DMS53 treated with DMSO at 0.1 percent for 48 hours (cell line): ENCODE measurements at regions not wholly inside any gene's neighbourhood (a gene's known extent, or its start where the extent isn't known, plus 50 kb on each side); places are given as distances from the start of the nearest gene placed in this dataset.

Experiments used
- DNase-seq: peaks from one replicate; lab custom pipeline; 2025; ENCODE audit not compliant: unreplicated experiment; lab: John Stamatoyannopoulos, UW

- DNase-seq = peak; percentile 31
Observed at GRCh38 chr7:41114131-41114530, 588.8 kb downstream of the INHBA start.

DNA sequence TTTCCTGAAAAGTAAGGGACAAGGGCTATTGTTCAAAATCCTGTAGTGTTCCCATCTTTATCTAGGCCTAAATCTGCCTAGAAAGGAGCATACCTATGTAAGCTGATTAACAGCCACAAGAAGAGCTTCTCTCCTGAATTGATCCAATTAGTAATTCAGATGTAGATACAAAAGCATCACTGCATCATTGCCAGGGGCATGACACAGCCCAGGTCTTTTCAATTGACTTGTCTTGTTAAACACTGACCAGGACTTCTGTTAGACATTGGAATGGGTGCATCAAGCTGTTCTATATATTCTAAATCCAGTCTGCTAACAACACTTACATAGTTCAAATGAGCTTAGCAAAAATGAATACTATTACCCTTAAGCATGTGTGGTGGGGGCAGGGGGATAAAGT lies 589.2 kb downstream of the INHBA start:
- no peak for DNase-seq

DNA sequence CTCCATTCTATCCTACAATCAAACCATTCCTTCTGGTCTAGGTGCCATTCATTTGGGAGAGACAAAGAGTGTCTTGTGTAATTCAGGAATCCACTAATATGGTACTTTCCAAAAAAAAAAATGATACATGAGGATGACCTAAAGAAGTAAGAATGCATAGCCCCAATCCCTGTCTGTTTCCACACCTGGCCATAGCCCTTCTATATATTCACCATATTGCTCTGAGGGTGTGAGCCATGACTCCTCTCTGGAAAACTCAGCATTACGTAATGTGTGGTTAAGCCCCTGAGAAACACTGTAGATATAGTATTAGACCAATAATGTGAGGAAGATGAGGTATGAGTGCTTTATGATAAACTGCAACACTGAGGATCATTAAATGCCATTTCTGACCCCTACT lies 592.7 kb downstream of the INHBA start:
- DNase-seq = no peak

GRCh38 chr7:41108821-41109220 lies 594.1 kb downstream of the INHBA start:
- DNase-seq = no peak

DNA sequence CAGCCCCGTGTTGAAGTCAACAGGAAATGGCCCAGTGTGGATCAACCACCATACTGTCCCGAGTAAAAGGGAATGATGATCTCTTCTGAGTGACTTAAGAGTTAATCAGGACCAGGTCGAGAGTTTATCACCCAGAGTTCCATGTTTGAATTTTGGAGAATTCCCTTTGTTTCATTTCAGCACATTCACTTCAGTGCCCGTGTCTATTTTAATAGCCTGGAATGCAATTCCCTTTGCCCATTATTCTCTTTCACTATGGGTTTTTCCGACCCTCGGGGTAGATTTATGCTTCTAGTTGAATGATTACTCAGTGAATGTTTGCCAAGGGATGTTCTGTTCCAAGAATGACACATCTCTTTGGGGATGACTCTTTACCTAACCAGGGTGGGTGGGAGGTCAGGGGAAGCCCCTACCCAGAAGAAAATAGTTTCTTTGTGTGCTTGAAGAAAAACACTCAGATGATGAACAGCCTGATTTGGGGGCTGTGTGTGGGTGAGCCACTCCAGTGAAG lies 594.9 kb downstream of the INHBA start:
- no peak for DNase-seq

- peak; percentile 66 for DNase-seq
Observed at GRCh38 chr7:41107330-41107937, 595.5 kb downstream of the INHBA start.

- no peak for DNase-seq
Observed at GRCh38 chr7:41104631-41105030, 598.3 kb downstream of the INHBA start.

GRCh38 chr7:41103331-41103730 lies 599.6 kb downstream of the INHBA start:
- no peak for DNase-seq

- no peak for DNase-seq
Observed at GRCh38 chr7:41098846-41099245, 604.0 kb downstream of the INHBA start.

DNA sequence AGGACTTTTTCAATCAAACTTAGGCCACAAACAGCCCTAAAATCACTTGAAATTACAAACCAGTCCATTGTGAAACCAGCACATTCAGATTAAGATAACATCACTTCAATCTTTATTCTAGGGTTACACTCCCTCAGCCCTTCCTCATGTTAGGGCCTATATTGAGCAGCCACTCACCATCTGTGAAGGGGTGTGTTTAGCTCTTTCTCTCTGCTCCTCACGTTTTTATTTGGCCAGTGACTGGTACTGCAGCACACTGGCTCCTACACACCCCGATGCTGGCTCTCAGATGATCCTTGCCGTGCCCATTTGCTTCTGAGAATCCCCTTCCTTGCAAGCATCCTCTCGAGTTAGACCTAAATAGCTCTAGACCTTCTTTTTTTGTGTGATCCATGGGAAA lies 604.5 kb downstream of the INHBA start:
- no peak for DNase-seq

- DNase-seq = no peak
Observed at GRCh38 chr7:41097501-41097900, 605.4 kb downstream of the INHBA start.

DNA sequence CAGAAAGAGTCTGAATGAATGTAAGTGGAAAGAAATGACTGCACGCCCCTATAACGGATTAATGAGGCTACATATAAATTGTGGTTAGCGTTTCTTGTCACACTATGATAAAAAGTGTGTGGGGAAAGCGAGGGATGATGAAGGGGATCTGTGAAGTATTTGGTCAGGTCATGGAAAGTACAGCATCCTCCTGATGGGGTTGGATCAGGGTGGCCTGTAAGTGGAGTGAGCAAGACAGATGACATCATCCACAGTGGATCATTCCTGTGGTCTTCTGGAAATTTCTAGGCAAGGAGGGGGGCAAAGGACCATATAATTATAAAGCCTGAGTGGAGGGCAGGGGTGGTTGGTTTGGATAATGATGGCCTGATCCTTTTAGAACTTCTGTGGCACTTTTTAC lies 606.0 kb downstream of the INHBA start:
- DNase-seq = no peak

- DNase-seq = no peak
Observed at GRCh38 chr7:41093141-41093540, 609.7 kb downstream of the INHBA start.

DNA sequence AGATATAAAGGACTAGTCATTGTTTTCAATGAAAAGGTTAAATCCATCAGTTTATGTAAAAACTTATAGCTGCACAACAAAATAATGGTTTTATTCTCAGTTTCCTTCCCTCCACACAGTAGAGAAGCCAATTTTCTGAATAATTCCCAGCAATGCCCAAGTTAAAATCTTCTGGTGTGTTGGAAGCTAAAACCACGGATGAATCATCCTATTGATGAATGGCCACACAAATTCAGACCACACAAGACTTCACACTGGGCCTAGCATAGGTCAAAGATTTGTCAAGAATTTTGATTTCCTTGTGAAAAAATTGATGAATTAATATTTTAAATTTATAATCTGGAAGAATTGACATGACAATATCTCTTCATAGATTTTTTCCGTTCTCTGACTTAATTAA lies 617.6 kb downstream of the INHBA start:
- no peak for DNase-seq

DNA sequence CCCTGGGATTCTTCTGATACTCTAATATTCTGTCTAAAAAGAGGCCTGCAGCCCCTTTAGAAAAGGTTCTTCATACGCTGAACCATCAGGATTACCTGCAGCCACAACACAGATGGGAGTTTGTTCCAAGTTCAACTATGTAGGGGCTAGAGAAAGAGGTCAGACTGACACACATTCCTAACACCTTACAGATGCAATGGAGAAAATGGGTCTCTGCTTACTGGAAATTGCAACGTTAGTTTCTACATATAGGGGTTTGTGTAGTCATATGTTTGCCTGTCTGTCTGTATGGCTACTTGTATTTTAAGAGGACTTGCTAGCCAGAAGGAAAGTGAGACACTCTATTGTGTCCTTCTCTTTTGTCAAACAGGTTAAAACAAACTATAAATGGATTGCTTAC lies 618.5 kb downstream of the INHBA start:
- no peak for DNase-seq

- no peak for DNase-seq
Observed at GRCh38 chr7:41069635-41070034, 633.3 kb downstream of the INHBA start.

GRCh38 chr7:41067576-41067975 lies 635.3 kb downstream of the INHBA start:
- no peak for DNase-seq

DNA sequence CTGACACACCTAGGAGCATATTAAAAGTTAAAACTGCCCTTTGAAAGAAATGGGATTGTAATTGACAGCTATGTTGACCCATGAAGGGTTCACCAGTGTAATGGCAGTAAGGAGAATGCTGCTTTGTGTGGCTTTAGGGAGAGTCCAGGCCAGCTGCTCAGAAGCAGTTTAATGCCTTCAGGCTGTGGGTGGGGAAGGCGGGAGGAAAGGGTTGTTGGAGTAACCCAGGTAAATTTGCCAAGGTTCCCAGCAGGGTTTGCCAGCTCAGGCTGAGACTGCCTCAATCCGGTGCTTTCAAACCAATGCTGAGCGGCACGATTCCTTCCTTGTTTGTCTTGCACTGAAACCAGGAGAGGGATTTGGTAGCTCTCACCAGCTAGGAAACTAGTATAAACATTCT lies 637.2 kb downstream of the INHBA start:
- no peak for DNase-seq

DNA sequence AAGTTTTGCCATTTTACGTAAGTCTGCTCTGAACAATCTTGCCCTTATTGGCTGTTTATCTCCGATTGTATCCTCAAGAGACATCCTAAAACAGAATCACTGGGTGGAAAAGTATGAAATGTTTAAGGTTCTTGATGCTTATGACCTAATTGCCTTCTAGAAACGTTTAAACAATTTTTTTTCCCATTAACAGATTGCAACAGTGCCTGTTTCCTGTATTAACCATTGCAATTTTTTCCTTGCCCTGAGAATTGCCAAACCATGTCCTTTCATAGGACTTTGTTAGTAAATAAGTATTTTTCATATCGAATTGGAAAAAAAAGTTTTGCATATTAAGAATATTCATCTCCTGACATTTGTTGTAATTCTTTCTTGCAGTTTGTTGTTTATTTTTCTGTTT lies 639.8 kb downstream of the INHBA start:
- no peak for DNase-seq

DNA sequence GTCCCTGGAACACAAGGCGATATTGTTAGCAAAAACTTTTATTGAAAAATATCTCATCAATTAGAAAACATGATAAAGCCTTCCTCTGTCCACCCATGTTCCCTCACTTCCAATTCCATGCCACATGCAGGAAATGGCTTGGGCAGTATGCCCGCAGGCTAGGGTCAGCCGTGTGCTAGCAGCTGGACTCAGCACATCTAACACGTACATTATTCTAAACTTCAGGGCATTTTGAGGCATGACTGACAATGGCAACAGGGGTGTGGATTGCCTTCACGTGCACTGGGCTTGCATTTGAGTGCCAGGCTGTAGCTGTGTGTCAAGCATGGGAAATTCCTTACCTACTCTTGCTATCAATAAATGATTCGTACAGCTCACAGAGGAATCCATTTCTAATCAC lies 642.1 kb downstream of the INHBA start:
- DNase-seq = no peak

DNA sequence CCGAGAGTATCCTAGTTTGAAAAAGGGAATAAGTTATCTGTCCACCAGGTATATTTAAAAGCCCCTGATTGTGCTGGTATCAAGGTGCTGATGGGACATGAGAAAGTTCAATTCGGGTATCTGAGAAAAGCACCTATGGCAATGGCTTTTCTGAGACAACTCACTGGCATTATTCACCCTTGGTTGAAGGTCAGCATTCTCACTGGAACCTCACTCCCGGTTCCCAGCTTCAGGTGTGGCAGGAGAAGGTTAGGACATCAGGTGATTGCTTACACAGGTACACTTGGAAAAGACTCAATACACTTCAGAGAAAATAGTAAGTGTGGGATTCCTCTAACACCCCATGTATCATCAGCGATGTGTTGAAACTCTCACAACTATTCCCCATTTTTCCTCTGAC lies 643.1 kb downstream of the INHBA start:
- no peak for DNase-seq

- peak; percentile 85 for DNase-seq
Observed at GRCh38 chr7:41058986-41059741, 643.7 kb downstream of the INHBA start.
